Nephron progenitor cell (in vitro differentiated cells): ENCODE measurements at regions not wholly inside any gene's neighbourhood (a gene's known extent, or its start where the extent isn't known, plus 50 kb on each side); places are given as distances from the start of the nearest gene placed in this dataset.

ENCODE experiments used
- DNase-seq: peaks from one replicate; pipeline ENCODE4 v3.0.0; 2021
- H3K27ac Mint-ChIP-seq: 2 replicates; pipeline ENCODE4 v1.8.0; 2021; ENCODE audit warnings: mild to moderate bottlenecking, moderate library complexity, mixed read lengths
- H3K27me3 Mint-ChIP-seq: 2 replicates; pipeline ENCODE4 v1.8.0; 2021; ENCODE audit warnings: mild to moderate bottlenecking, low read depth, mixed read lengths; ENCODE audit not compliant: poor library complexity
- H3K36me3 Mint-ChIP-seq: 2 replicates; pipeline ENCODE4 v1.8.0; 2021; ENCODE audit warnings: low read depth, mixed read lengths
- H3K4me1 Mint-ChIP-seq: 2 replicates; pipeline ENCODE4 v1.8.0; 2021; ENCODE audit warnings: mixed read lengths
- H3K4me3 Mint-ChIP-seq: 2 replicates; pipeline ENCODE4 v1.8.0; 2021; ENCODE audit warnings: mild to moderate bottlenecking, moderate library complexity, mixed read lengths
- H3K9me3 Mint-ChIP-seq: 2 replicates; pipeline ENCODE4 v1.8.0; 2021; ENCODE audit warnings: mild to moderate bottlenecking, moderate library complexity, mixed read lengths
- CTCF ChIP-seq: fragments of 200-600 bp; sonication (generic); IDR thresholded peaks from 2 replicates; pipeline ENCODE4 v1.5.0; 2021; ENCODE audit warnings: antibody characterized with exemption

- Mint-ChIP-seq H3K4me3 (no peak overlapping the region), H3K9me3 (peaks cover 7% of the 10 kb centered on the region), H3K27me3 (peaks cover 22% of the 10 kb centered on the region), H3K36me3 (peaks cover 12% of the 10 kb centered on the region), H3K27ac (no peak overlapping the region), H3K4me1 (peaks cover 19% of the 10 kb centered on the region)
- TF ChIP-seq CTCF = no peak
- DNase-seq = no peak
Observed at GRCh38 chr2:45180033-45180746, 170.9 kb upstream of the SIX2 start.

GRCh38 chr2:45178854-45179253, 169.6 kb upstream of the SIX2 start:
- Mint-ChIP-seq H3K9me3 (peaks cover 7% of the 10 kb centered on the region), H3K36me3 (peaks cover 12% of the 10 kb centered on the region), H3K27ac (no peak overlapping the region), H3K27me3 (peaks cover 28% of the 10 kb centered on the region), H3K4me1 (peaks cover 14% of the 10 kb centered on the region), H3K4me3 (no peak overlapping the region)
- TF ChIP-seq CTCF = no peak
- no peak for DNase-seq

GRCh38 chr2:45178359-45178758, 169.1 kb upstream of the SIX2 start:
- peaks cover 12% of the 10 kb centered on the region for H3K36me3 Mint-ChIP-seq
- H3K4me3 Mint-ChIP-seq = no peak overlapping the region
- no peak for TF ChIP-seq CTCF
- peaks cover 17% of the 10 kb centered on the region for H3K4me1 Mint-ChIP-seq
- H3K27ac Mint-ChIP-seq = no peak overlapping the region
- peaks cover 27% of the 10 kb centered on the region for H3K27me3 Mint-ChIP-seq
- H3K9me3 Mint-ChIP-seq = peaks cover 7% of the 10 kb centered on the region
- DNase-seq = no peak

- DNase-seq = no peak
- Mint-ChIP-seq H3K27me3 (peaks cover 31% of the 10 kb centered on the region), H3K4me3 (no peak overlapping the region), H3K27ac (no peak overlapping the region), H3K4me1 (peaks cover 21% of the 10 kb centered on the region), H3K9me3 (peaks cover 7% of the 10 kb centered on the region), H3K36me3 (peaks cover 12% of the 10 kb centered on the region)
- no peak for TF ChIP-seq CTCF
Observed at GRCh38 chr2:45177870-45178269, 168.6 kb upstream of the SIX2 start.

GRCh38 chr2:45176390-45176789, 167.1 kb upstream of the SIX2 start:
- no peak for TF ChIP-seq CTCF
- Mint-ChIP-seq H3K4me3 (no peak overlapping the region), H3K27me3 (peaks cover 46% of the 10 kb centered on the region), H3K9me3 (peaks cover 7% of the 10 kb centered on the region), H3K27ac (no peak overlapping the region), H3K36me3 (peaks cover 12% of the 10 kb centered on the region), H3K4me1 (peaks cover 33% of the 10 kb centered on the region)
- DNase-seq = no peak

- H3K36me3 Mint-ChIP-seq = peaks cover 12% of the 10 kb centered on the region
- no peak for TF ChIP-seq CTCF
- DNase-seq = no peak
- H3K4me1 Mint-ChIP-seq = peaks cover 49% of the 10 kb centered on the region
- H3K27ac Mint-ChIP-seq = no peak overlapping the region
- H3K9me3 Mint-ChIP-seq = peaks cover 7% of the 10 kb centered on the region
- no peak overlapping the region for H3K4me3 Mint-ChIP-seq
- H3K27me3 Mint-ChIP-seq = peaks cover 59% of the 10 kb centered on the region
Observed at GRCh38 chr2:45173513-45173912, 164.3 kb upstream of the SIX2 start.
